ENCODE measurements at regions not wholly inside any gene's neighbourhood (a gene's known extent, or its start where the extent isn't known, plus 50 kb on each side); places are given as distances from the start of the nearest gene placed in this dataset.

- no peak for TF ChIP-seq CTCF (IDR thresholded peaks at IDR 0.05; ENCODE audit: low read length)
- no peak for TF ChIP-seq EZH2 (IDR thresholded peaks at IDR 0.05; ENCODE audit: borderline replicate concordance, low read length)
These were observed 218.0 kb upstream of the PIEZO2 start for GRCh38 chr18:11367351-11367750.
